H1 (cell line): ENCODE measurements at regions not wholly inside any gene's neighbourhood (a gene's known extent, or its start where the extent isn't known, plus 50 kb on each side); places are given as distances from the start of the nearest gene placed in this dataset.

ENCODE experiments used
- CTCF ChIA-PET: fragments of 300-600 bp; sonication (Branson Sonifier 250); formaldehyde crosslinking; loops from one replicate; lab custom pipeline; 2021; ENCODE audit not compliant: partially characterized antibody; lab: Charles Lee
- POLR2A ChIA-PET: fragments of 300-600 bp; sonication (Branson Sonifier 250); formaldehyde crosslinking; loops from one replicate; lab custom pipeline; 2021; ENCODE audit warnings: inconsistent platforms; ENCODE audit not compliant: partially characterized antibody; lab: Charles Lee
- DNase-seq, 2 experiments: peaks; one replicate each; pipeline versions ENCODE4 v3.0.0 to v3.0.0-alpha.2; 2010 to 2022; ENCODE audit warnings: low spot score in 2 of 2, low read depth in 1 of 2, mixed read lengths in 1 of 2
- FAIRE-seq: peaks from 2 replicates; lab custom pipeline; 2011; peaks lifted over from hg19 to GRCh38; lab: Jason Lieb, UNC
- H2AFZ ChIP-seq: 2 replicates; pipeline ENCODE4 v1.8.1; 2012; ENCODE audit warnings: low read length, inconsistent platforms
- H2AK5ac ChIP-seq: 2 replicates; pipeline ENCODE4 v1.6.1; 2013; ENCODE audit warnings: low read depth, low read length
- H2BK120ac ChIP-seq: replicated peaks from 2 replicates; pipeline ENCODE3; 2013; ENCODE audit warnings: low read depth, low read length, inconsistent platforms
- H2BK12ac ChIP-seq: 2 replicates; pipeline ENCODE4 v1.6.1; 2013; ENCODE audit warnings: low read depth, low read length
- H2BK15ac ChIP-seq: 2 replicates; pipeline ENCODE4 v1.6.1; 2013; ENCODE audit warnings: low read length
- H2BK20ac ChIP-seq: 2 replicates; pipeline ENCODE4 v1.6.1; 2013; ENCODE audit warnings: low read length
- H2BK5ac ChIP-seq: 2 replicates; pipeline ENCODE4 v1.6.1; 2013; ENCODE audit warnings: low read depth, low read length
- H3K14ac ChIP-seq: 2 replicates; pipeline ENCODE4 v1.6.1; 2013; ENCODE audit warnings: inconsistent platforms; ENCODE audit not compliant: insufficient read length
- H3K18ac ChIP-seq: 2 replicates; pipeline ENCODE4 v1.6.1; 2013; ENCODE audit warnings: low read length; ENCODE audit errors: extremely low read depth
- H3K23ac ChIP-seq: 2 replicates; pipeline ENCODE4 v1.6.1; 2013; ENCODE audit warnings: inconsistent platforms; ENCODE audit not compliant: insufficient read length
- H3K23me2 ChIP-seq: 2 replicates; pipeline ENCODE4 v1.6.1; 2013; ENCODE audit warnings: low read depth, low read length
- H3K27ac ChIP-seq: 2 replicates; pipeline ENCODE4 v1.6.1; 2011; ENCODE audit warnings: low read depth, low read length, inconsistent platforms
- H3K27me3 ChIP-seq, 4 experiments: replicated peaks in 1 of 4; 1 replicate in 1 of 4; 2 replicates in 3 of 4; pipeline versions ENCODE4 v1.6.1 to v1.8.1; 2011 to 2013; ENCODE audit warnings: low read length in 3 of 4, mild to moderate bottlenecking in 3 of 4, inconsistent platforms in 2 of 4, mixed read lengths in 2 of 4, moderate library complexity in 1 of 4; ENCODE audit not compliant: control insufficient read depth in 3 of 4, insufficient read depth in 3 of 4; ENCODE audit errors: extremely low read depth in 1 of 4
- H3K36me3 ChIP-seq, 4 experiments: 2 replicates each; pipeline versions ENCODE4 v1.6.1 to v1.8.1; 2011 to 2013; ENCODE audit warnings: mild to moderate bottlenecking in 4 of 4, low read length in 3 of 4, moderate library complexity in 2 of 4, control low read depth in 1 of 4, inconsistent platforms in 1 of 4; ENCODE audit not compliant: insufficient read depth in 4 of 4, control insufficient read depth in 2 of 4
- H3K4ac ChIP-seq: replicated peaks from 2 replicates; pipeline ENCODE3; 2013; ENCODE audit warnings: low read length, low read depth, mixed read lengths, inconsistent platforms; ENCODE audit not compliant: insufficient read length
- H3K4me1 ChIP-seq, 4 experiments: replicated peaks in 1 of 4; 1 replicate in 1 of 4; 2 replicates in 3 of 4; pipeline versions ENCODE4 v1.6.1 to v1.8.1; 2011 to 2013; ENCODE audit warnings: low read length in 3 of 4, inconsistent platforms in 2 of 4, mixed read lengths in 1 of 4; ENCODE audit not compliant: insufficient read depth in 4 of 4, control insufficient read depth in 3 of 4
- H3K4me2 ChIP-seq, 2 experiments: 2 replicates each; pipeline versions ENCODE4 v1.6.1 to v1.8.1; 2011 to 2013; ENCODE audit warnings: low read depth in 2 of 2, low read length in 2 of 2, control low read depth in 1 of 2, inconsistent platforms in 1 of 2, mild to moderate bottlenecking in 1 of 2; ENCODE audit not compliant: insufficient read depth in 1 of 2
- H3K4me3 ChIP-seq, 4 experiments: fragments of 200-600, 300-600 bp in 1 of 4; sonication (generic), shearing (Covaris generic), sonication (Bioruptor Twin) in 1 of 4; 2 replicates each; pipeline versions ENCODE4 v1.5.1 to v1.8.1; 2011 to 2016; ENCODE audit warnings: low read length in 4 of 4, low read depth in 3 of 4, control low read depth in 2 of 4, inconsistent platforms in 2 of 4, mild to moderate bottlenecking in 2 of 4, mixed read lengths in 1 of 4, moderate library complexity in 1 of 4; ENCODE audit not compliant: insufficient read depth in 2 of 4; ENCODE audit errors: extremely low read depth in 1 of 4
- H3K56ac ChIP-seq: replicated peaks from 2 replicates; pipeline ENCODE3; 2013; ENCODE audit warnings: low read depth, mild to moderate bottlenecking, mixed read lengths, low read length, inconsistent platforms; ENCODE audit not compliant: insufficient read length
- H3K79me1 ChIP-seq: 2 replicates; pipeline ENCODE4 v1.6.1; 2013; ENCODE audit warnings: low read depth, low read length, control low read depth
- H3K79me2 ChIP-seq, 2 experiments: 2 replicates each; pipeline versions ENCODE4 v1.6.1 to v1.8.1; 2012 to 2013; ENCODE audit warnings: low read length in 2 of 2, mild to moderate bottlenecking in 2 of 2, inconsistent platforms in 1 of 2; ENCODE audit not compliant: insufficient read depth in 2 of 2, control insufficient read depth in 1 of 2
- H3K9ac ChIP-seq, 4 experiments: replicated peaks in 1 of 4; 1 replicate in 1 of 4; 2 replicates in 3 of 4; pipeline versions ENCODE4 v1.6.1 to v1.8.1; 2011 to 2013; ENCODE audit warnings: low read depth in 3 of 4, low read length in 3 of 4, control low read depth in 2 of 4, mild to moderate bottlenecking in 2 of 4, moderate library complexity in 2 of 4, inconsistent platforms in 1 of 4; ENCODE audit errors: extremely low read depth in 1 of 4
- H3K9me3 ChIP-seq, 2 experiments: 2 replicates each; pipeline versions ENCODE4 v1.6.1 to v1.8.1; 2012 to 2013; ENCODE audit warnings: mild to moderate bottlenecking in 2 of 2, moderate library complexity in 2 of 2, control low read depth in 1 of 2, inconsistent platforms in 1 of 2, low read depth in 1 of 2, low read length in 1 of 2, mixed read lengths in 1 of 2; ENCODE audit not compliant: insufficient read depth in 2 of 2
- H4K20me1 ChIP-seq, 2 experiments: replicated peaks in 1 of 2; 2 replicates each; pipeline versions ENCODE3 to v1.8.1; 2011 to 2013; ENCODE audit warnings: inconsistent platforms in 2 of 2, low read length in 2 of 2, mild to moderate bottlenecking in 1 of 2; ENCODE audit not compliant: insufficient read depth in 2 of 2, control insufficient read depth in 1 of 2
- H4K5ac ChIP-seq: 2 replicates; pipeline ENCODE4 v1.6.1; 2013; ENCODE audit warnings: low read length, low read depth, mixed read lengths, inconsistent platforms; ENCODE audit not compliant: insufficient read length
- H4K8ac ChIP-seq: 2 replicates; pipeline ENCODE4 v1.8.0; 2013; ENCODE audit warnings: mild to moderate bottlenecking, moderate library complexity, low read length, inconsistent platforms; ENCODE audit not compliant: insufficient read depth; ENCODE audit errors: extremely low read depth
- H4K91ac ChIP-seq: replicated peaks from 2 replicates; pipeline ENCODE3; 2013; ENCODE audit warnings: low read length, mixed read lengths, inconsistent platforms; ENCODE audit not compliant: insufficient read length
- RFX5 ChIP-seq: IDR thresholded peaks from 2 replicates; pipeline ENCODE4 v1.6.1; 2011; ENCODE audit warnings: low read depth, low read length, improper control_type of control experiment, borderline replicate concordance
- USF2 ChIP-seq: IDR thresholded peaks from 2 replicates; pipeline ENCODE4 v1.6.1; 2011; ENCODE audit warnings: low read length, improper control_type of control experiment
- WGBS, 2 experiments: shearing (Covaris generic) in 1 of 2; methylation state at CpG; one replicate each; pipeline versions ENCODE4 v1.1.6 to v1.1.7; 2013 to 2015; ENCODE audit warnings: low lambda C conversion rate in 2 of 2, mixed read lengths in 2 of 2, inconsistent platforms in 1 of 2, low coverage in 1 of 2, missing lambda C conversion rate in 1 of 2; ENCODE audit not compliant: insufficient replicate concordance in 2 of 2, insufficient coverage in 1 of 2, insufficient read length in 1 of 2; ENCODE audit errors: extremely low coverage in 1 of 2, missing lambda C conversion rate in 1 of 2; 5-methylcytosine and 5-hydroxymethylcytosine counted together

- Histone ChIP-seq H4K20me1 (no peaks in the 10 kb centered on the region), H3K27me3 (peaks cover 22 to 55% (median 38%) of the 10 kb centered on the region in 4 experiments), H3K18ac (no peak overlapping the region), H2BK20ac (no peak overlapping the region), H4K91ac (no peak overlapping the region), H4K5ac (no peak overlapping the region), H3K23ac (no peak overlapping the region), H3K36me3 (no peaks in the 10 kb centered on the region), H3K79me1 (no peaks in the 10 kb centered on the region), H3K4me2 (no peak overlapping the region), H3K27ac (no peak overlapping the region), H2BK12ac (no peak overlapping the region), H3K56ac (no peak overlapping the region), H3K9ac (no peak overlapping the region), H2AFZ (no peak overlapping the region), H3K23me2 (no peaks in the 10 kb centered on the region), H2BK5ac (no peak overlapping the region), H2BK15ac (no peak overlapping the region), H2BK120ac (no peak overlapping the region), H3K79me2 (no peaks in the 10 kb centered on the region), H3K14ac (no peak overlapping the region), H3K4ac (no peak overlapping the region), H3K9me3 (peaks cover 37 to 54% of the 10 kb centered on the region in 2 experiments; a peak in 3 of 4 replicates), H4K8ac (no peak overlapping the region), H2AK5ac (no peak overlapping the region), H3K4me1 (no peaks in the 10 kb centered on the region), H3K4me3 (no peak overlapping the region)
- no peak for TF ChIP-seq USF2
- no peak for TF ChIP-seq RFX5
- no peak for DNase-seq
- WGBS, 2 experiments, result 68% methylated on average over 4 of the region's 4 CpGs; no CpG with 5 or more reads in 1 of the 2 experiments
- no peak for FAIRE-seq
- ChIA-PET POLR2A (no interaction called here), CTCF (interaction anchor here (0.9 to 1.4 kb wide), 2 partner anchors 10 to 14 kb away, joined by 3 to 4 read pairs; no protein-coding TSS in a partner anchor)
These were observed 62.0 kb downstream of the GGTLC2 start for GRCh38 chr22:22706253-22706915.
